ENCODE measurements at regions not wholly inside any gene's neighbourhood (a gene's known extent, or its start where the extent isn't known, plus 50 kb on each side); places are given as distances from the start of the nearest gene placed in this dataset.

- no peak for TF ChIP-seq CTCF (IDR thresholded peaks at IDR 0.05 in 8 of 11, conservative IDR thresholded peaks at IDR 0.05 in 3 of 11)
- TF ChIP-seq POLR2AphosphoS5 (IDR thresholded peaks at IDR 0.05) = no peak
- no peak for TF ChIP-seq POLR2A (IDR thresholded peaks at IDR 0.05)
Measured at GRCh38 chr13:40283666-40284065, 382.8 kb downstream of the FOXO1 start.
